HL-60/S4 treated with phorbol 12-myristate 13-acetate at 8.2 ng/mL for 4 days and 3 days (cell line): ENCODE measurements at regions not wholly inside any gene's neighbourhood (a gene's known extent, or its start where the extent isn't known, plus 50 kb on each side); places are given as distances from the start of the nearest gene placed in this dataset.
"Not testable (repeated sequence)": the region's sequence is repeated elsewhere in the genome, so short reads cannot be mapped to it uniquely, and the experiment has no call there.

Experiments
- in situ Hi-C: fragments of 300-500 bp; cut with MboI; formaldehyde crosslinking; loops from 2 replicates; pipeline ENCODE4 v1.15.0; 2022; ENCODE audit warnings: low sequenced_read_pairs

GRCh38 chr4:24212642-24213041, 322.8 kb upstream of the PPARGC1A start:
- in situ Hi-C loops = no loop called here

GRCh38 chr4:24211856-24212255, 322.0 kb upstream of the PPARGC1A start:
- in situ Hi-C loops = no loop called here

DNA sequence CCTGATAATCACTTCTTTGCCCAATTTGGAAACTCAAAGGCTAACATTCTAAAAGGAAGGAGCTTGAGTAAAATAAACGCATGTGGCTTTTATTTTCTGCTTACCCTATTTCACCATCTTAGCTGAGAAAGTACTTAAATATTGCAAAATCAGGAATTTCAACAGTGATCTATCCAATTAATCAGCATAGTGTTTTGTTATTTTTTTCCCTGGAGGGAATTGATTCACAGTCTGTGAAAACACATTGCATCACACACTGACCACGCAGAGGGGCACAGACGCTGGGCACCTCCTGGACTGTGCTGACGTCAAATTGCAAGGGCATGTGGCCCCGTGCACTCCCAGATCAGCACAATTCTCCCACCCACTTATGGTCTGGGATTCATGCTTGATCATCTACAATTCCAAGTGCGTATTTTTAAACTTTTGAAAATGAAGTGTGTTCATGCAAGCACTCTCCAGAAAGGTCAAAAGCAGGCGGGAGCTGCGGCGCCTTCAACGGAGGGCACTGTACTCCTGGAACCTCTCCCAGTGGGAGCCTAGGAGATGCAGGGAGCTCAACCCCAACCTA, 320.6 kb upstream of the PPARGC1A start:
- in situ Hi-C loops = no loop called here

DNA sequence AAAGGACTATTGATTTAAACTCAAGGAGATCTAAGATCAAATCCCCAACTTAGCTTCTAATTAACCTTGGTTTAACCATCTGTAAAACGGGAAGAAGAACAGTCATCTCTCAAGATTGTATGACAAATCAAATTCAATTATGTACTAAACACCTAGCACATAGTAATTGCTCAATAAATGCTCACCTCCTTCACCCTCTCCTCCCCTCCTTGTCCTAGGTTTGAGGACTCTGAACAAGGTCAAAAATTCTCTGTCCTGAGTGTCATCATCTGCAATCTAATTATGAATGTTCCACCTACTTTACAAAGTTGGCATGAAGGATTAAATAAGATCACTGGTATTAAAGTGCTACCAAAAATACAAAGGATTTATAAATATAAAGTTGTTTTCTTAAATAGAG, 320.1 kb upstream of the PPARGC1A start:
- in situ Hi-C loops = no loop called here

GRCh38 chr4:24209131-24209530, 319.3 kb upstream of the PPARGC1A start:
- in situ Hi-C loops = no loop called here

DNA sequence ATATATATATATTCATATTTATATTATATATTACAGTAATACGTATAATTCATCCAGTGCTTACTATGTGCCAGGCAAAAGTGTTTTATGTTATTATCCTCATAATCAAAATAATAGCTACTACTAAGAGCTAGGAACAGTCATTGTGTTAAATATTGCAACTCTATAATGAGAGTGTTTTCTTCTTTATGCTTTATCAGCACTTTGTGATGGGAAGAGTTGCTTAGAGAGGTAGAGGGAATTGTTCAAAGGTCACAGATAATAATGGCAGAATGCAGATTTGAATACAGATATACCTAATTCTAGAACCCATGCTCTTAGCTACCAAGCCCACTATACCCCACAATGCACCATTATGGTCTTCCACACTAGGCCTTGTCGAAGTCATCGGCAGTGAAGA, 318.8 kb upstream of the PPARGC1A start:
- in situ Hi-C loops = no loop called here

DNA sequence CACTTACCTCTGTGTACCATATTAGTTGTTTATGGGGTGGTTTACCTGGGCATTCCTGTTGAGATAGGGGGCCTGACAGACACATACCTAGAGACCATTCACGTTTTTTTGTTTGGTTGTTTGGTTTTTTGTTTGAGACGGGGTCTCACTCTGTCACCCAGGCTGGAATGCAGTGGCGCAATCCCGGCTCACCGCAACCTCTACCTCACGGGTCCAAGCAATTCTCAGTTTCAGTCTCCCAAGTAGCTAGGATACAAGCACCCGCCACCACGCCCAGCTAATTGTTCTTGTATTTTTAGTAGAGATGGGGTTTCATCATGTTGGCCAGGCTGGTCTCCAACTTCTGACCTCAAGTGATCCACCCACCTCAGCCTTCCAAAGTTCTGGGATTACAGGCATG, 314.9 kb upstream of the PPARGC1A start:
- in situ Hi-C loops = not testable (repeated sequence)

GRCh38 chr4:24203926-24204325, 314.1 kb upstream of the PPARGC1A start:
- in situ Hi-C loops = no loop called here

DNA sequence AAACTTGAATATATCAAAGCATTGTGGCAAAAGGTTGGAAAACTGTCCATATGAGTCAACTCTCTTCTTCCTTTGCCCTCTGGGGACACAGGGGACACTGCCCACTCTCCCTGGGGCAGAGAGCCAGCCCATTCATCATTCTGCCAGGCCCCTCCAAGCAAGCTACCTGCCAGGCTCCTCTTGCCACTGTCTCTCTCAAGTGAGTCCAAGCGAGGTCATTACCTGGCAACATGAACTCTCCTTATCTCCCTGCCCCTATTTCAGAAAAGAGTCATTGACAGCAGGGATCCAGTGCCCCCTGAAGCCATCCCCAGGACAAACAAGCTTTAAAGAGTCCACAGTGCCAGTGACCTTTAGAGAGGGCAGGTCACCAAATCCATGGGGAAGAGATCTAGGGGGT, 312.7 kb upstream of the PPARGC1A start:
- in situ Hi-C loops = no loop called here

- in situ Hi-C loops = no loop called here
Measured at GRCh38 chr4:24197955-24198354, 308.1 kb upstream of the PPARGC1A start.

DNA sequence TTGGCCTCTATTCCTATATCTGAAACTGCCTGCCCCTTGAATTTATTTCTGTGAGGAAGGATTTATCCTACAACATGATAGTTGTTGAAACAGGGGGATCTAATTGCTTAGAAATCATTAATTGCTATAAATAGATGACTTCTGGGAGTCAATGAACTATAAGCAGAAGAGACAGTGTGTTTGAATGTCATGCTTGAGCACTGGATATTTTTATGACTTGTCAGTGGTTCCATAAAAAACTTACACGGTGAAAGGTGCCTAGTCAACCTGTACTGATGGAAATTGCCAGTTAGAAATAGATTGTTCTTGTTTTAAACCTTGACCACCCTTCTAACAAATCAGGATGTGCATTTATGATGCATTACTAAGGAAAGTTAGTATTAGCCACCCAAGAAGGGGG, 306.9 kb upstream of the PPARGC1A start:
- in situ Hi-C loops = no loop called here

DNA sequence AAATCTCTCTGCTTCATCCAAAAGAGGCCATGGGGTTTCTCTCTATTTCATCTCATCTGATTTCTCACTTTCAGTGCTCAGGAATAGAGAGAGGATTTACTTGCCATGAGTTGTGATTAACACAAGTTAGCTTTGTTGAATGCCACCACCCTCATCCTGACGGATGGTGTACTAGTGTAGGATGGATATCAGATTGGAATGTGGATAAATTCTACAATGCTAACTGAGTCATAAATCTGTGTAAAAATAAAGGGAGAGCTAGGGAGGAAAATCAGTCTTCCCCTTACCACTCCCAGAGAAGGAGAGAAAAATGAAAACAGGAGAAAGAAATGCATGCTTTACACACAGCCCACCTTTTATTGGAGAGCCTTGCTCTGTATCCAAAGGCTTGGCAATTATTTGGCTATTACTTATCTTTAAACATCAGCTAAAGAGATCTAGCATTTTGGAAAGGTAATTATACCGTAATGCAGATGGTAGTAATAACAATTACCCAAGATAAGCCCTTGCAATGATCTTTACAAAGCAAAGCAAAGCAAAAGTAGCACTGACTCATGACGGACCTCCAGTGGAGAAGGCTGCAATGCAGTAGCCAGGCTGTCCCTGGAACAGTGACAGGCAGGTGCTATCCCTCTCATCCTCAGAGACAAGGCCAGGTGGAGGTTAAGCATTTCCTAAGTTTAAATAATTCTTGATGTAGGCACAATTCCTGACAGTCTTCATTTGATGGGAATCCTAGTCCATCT, 306.3 kb upstream of the PPARGC1A start:
- in situ Hi-C loops = no loop called here

- in situ Hi-C loops = no loop called here
Measured at GRCh38 chr4:24192018-24192641, 302.3 kb upstream of the PPARGC1A start.

DNA sequence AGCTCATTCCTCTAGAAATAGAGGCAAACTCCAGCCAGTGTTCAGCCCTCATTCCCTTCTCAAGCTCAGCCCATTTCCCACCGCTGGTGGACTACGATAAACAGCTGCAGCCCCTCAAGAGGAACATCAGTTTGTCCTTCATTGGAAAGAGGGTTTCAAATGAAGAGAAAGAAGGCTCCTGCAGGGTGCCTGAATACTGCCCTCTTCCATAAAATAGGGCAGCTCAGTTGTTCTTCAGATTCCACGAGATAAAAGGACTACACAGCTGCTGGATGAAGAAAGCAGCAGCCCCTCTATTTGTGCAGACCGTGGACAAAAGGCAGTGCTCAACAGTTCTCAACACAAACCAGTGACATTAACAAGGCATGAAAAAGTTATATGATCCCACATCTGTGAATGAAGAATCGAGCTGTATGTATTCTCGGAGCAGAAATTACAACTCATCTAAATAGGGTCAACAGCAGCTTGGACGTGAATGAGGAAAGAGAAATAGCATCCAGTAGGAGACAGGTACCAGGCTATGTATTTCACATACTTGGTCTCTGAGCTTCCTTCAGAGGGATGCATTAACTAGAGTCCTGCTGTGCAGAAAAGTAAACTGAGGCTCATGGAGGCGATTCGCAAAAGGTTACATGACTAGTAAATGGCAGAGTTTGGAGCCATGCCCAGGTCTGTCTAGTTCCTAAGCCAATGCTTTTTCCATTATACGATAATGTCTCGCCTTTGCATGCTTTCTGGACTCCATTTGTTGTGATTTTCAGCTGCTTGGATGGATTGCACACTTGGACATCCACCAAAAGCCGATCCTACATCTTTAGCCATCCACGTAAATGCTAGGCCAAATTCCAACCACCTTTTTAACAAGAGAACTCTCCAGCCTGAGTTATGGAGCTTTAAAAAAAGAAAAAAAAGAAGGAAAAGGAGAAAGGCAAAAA, 301.2 kb upstream of the PPARGC1A start:
- in situ Hi-C loops = no loop called here

- in situ Hi-C loops = no loop called here
Measured at GRCh38 chr4:24188459-24188858, 298.6 kb upstream of the PPARGC1A start.

DNA sequence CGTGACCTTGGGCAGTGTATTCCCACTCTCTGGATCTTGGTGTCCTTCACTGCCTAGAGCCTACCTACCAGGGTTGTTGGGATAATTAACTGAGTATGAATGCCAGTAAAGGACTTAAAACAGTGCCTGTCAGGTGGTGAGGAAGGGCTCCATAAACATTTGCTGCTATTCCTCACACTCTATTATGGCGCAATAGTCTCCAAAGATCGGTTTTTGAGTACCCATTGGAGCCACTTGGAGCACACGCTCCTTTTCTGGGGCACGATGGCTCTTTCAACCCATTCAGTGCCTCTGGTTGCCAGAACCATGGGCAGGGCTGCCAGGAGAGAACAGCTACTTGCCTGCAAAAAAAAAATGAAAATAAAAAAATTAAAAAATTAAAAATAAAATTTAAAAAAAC, 296.6 kb upstream of the PPARGC1A start:
- in situ Hi-C loops = no loop called here

- in situ Hi-C loops = no loop called here
Measured at GRCh38 chr4:24181005-24181404, 291.2 kb upstream of the PPARGC1A start.

GRCh38 chr4:24180586-24180985, 290.7 kb upstream of the PPARGC1A start:
- in situ Hi-C loops = no loop called here

DNA sequence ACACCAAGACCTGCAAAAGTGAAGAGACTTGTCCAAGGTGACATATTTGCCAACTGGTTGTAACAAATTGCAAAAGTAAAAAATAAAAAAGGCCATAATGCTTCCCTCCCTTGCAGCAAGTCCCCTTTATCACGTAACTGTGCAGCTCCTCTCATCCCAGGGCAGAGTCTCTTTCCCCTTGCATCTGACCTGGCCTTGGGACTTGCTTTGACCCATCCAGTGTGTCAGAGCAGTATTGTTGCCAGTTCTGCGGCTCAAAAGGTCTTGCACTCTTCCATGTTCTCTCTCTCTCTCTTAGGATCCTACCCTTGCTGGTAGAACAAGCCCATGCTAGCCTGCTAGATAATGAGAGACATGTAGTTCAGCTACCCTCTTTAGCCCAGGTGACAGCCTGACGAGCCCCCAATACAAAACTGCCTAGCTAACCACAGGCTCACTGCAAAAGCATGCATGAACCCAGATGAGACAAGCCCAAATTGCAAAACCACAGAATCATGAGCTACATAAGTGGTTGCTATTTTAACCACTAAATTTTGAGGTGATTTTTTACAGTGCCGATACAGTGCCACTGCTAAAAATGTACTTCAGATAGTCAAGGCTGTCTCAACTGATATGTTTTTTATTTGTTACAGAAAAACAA, 289.5 kb upstream of the PPARGC1A start:
- in situ Hi-C loops = no loop called here

DNA sequence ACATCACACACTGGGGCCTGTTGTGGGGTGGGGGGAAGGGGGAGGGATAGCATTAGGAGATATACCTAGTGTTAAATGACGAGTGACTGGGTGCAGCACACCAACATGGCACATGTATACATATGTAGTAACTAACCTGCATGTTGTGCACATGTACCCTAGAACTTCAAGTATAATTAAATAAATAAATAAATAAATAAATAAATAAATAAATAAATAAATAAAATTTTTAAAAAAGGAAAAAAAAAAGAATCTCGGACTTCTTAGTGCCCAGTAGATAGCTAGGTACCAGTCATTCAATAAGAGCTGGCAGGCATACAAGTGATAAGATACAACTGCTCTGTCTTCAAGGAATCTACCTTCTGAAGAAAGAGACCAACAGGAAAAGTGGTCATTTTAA, 287.6 kb upstream of the PPARGC1A start:
- in situ Hi-C loops = not testable (repeated sequence)

DNA sequence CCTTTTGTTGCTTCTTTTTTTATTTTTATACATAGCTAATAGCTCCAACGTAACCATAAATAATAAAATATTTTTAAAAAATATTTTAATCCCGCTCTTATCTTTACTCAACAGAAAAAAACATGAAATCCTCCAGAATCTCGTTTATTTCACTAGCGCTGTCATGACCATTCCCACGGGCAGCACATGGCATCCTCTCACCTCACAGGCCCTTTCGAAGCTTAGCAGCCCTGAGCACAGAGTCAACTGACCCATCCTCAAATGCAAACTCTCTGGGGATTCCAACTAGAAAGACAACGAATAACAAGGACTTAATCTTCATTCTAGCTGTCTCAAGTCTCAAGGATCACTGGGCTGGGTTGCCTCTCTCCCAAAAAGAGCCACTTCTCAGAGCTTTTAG, 285.9 kb upstream of the PPARGC1A start:
- in situ Hi-C loops = no loop called here
